HCT116 (cell line): ENCODE measurements at regions not wholly inside any gene's neighbourhood (a gene's known extent, or its start where the extent isn't known, plus 50 kb on each side); places are given as distances from the start of the nearest gene placed in this dataset.

ENCODE experiments used
- ATAC-seq: fragments of 200-7000 bp; cut with Tn5 transposase; 2 replicates; pipeline ENCODE4 v1.9.1; 2020; ENCODE audit warnings: mild to moderate bottlenecking, moderate library complexity
- BruUV-seq: library from RNA; stranded (reverse); fragments of 400-500 nt; replicated peaks from 2 replicates; lab custom pipeline; 2021; lab: Mats Ljungman, UMichigan
- CTCF ChIA-PET: fragments of 300-600 bp; sonication (Branson Sonifier 250); formaldehyde crosslinking; loops from one replicate; lab custom pipeline; 2021; ENCODE audit warnings: antibody characterized with exemption; lab: Charles Lee
- POLR2A ChIA-PET: fragments of 300-600, 350-600 bp; sonication (Branson Sonifier 250); formaldehyde crosslinking; loops from one replicate; lab custom pipeline; 2021; ENCODE audit warnings: antibody characterized with exemption; lab: Charles Lee
- RAD21 ChIA-PET, 2 experiments: fragments of 300-600 bp; sonication (Branson Sonifier 250); formaldehyde crosslinking; loops; one replicate each; lab custom pipeline; 2023; ENCODE audit warnings: low total read pairs in 2 of 2; ENCODE audit not compliant: uncharacterized antibody in 2 of 2, unreplicated experiment in 2 of 2, low non-redundant PET in 1 of 2; lab: Charles Lee
- DNase-seq: peaks from one replicate; pipeline ENCODE4 v3.0.0-alpha.2; 2010; ENCODE audit warnings: low read depth, low spot score
- H2AFZ ChIP-seq: fragments of 200-600 bp; shearing (Covaris generic), sonication (generic); 2 replicates; pipeline ENCODE4 v1.6.1; 2017; ENCODE audit warnings: low read depth, mixed run types, mixed read lengths, antibody characterized with exemption, low read length; ENCODE audit not compliant: poor library complexity, severe bottlenecking
- H3K27ac ChIP-seq: 2 replicates; pipeline ENCODE4 v1.5.1; 2012; ENCODE audit warnings: low read depth, low read length
- H3K27me3 ChIP-seq: fragments of 200-600 bp; sonication (generic); 2 replicates; pipeline ENCODE4 v1.6.1; 2016; ENCODE audit warnings: mixed run types, low read length, mixed read lengths; ENCODE audit not compliant: insufficient read depth
- H3K36me3 ChIP-seq, 2 experiments: fragments of 200-500 bp in 1 of 2; fragments of 200-600 bp in 1 of 2; sonication (Bioruptor generic) in 1 of 2; sonication (generic) in 1 of 2; 2 replicates each; pipeline versions ENCODE4 v1.5.1 to v1.6.1; 2014 to 2016; ENCODE audit warnings: low read length in 2 of 2, inconsistent platforms in 1 of 2, mixed read lengths in 1 of 2, mixed run types in 1 of 2; ENCODE audit not compliant: insufficient read depth in 2 of 2, control insufficient read depth in 1 of 2
- H3K4me1 ChIP-seq, 2 experiments: fragments of 200-600 bp in 1 of 2; sonication (generic) in 1 of 2; 2 replicates each; pipeline versions ENCODE4 v1.5.1 to v1.6.1; 2012 to 2017; ENCODE audit warnings: low read length in 2 of 2, inconsistent platforms in 1 of 2, mild to moderate bottlenecking in 1 of 2, mixed read lengths in 1 of 2, mixed run types in 1 of 2, moderate library complexity in 1 of 2; ENCODE audit not compliant: insufficient read depth in 2 of 2, control insufficient read depth in 1 of 2
- H3K4me2 ChIP-seq: fragments of 200-600 bp; sonication (generic); 2 replicates; pipeline ENCODE4 v1.6.1; 2017; ENCODE audit warnings: mixed run types, low read length, mixed read lengths
- H3K4me3 ChIP-seq, 2 experiments: fragments of 200-600 bp in 1 of 2; sonication (generic) in 1 of 2; replicated peaks in 1 of 2; 2 replicates each; pipeline ENCODE4 v1.5.1; 2011 to 2016; ENCODE audit warnings: low read length in 2 of 2, control low read depth in 1 of 2, low read depth in 1 of 2, mild to moderate bottlenecking in 1 of 2, mixed read lengths in 1 of 2, mixed run types in 1 of 2
- H3K79me2 ChIP-seq: fragments of 200-600 bp; sonication (generic); 2 replicates; pipeline ENCODE4 v1.6.1; 2017; ENCODE audit warnings: mild to moderate bottlenecking, mixed run types, low read length, moderate library complexity, mixed read lengths; ENCODE audit not compliant: insufficient read depth
- H3K9ac ChIP-seq: fragments of 200-600 bp; sonication (generic); 2 replicates; pipeline ENCODE4 v1.6.1; 2016; ENCODE audit warnings: low read length, mixed read lengths
- H3K9me2 ChIP-seq: fragments of 200-600 bp; sonication (generic), shearing (Covaris generic); 2 replicates; pipeline ENCODE4 v1.6.1; 2017; ENCODE audit warnings: mixed run types, mild to moderate bottlenecking, moderate library complexity; ENCODE audit not compliant: insufficient read depth
- H3K9me3 ChIP-seq, 2 experiments: fragments of 200-500 bp in 1 of 2; fragments of 200-600 bp in 1 of 2; sonication (Bioruptor generic) in 1 of 2; sonication (generic) in 1 of 2; 2 replicates each; pipeline ENCODE4 v1.6.1; 2014 to 2017; ENCODE audit warnings: low read length in 2 of 2, mixed read lengths in 2 of 2, inconsistent platforms in 1 of 2, low read depth in 1 of 2, mild to moderate bottlenecking in 1 of 2, mixed run types in 1 of 2, moderate library complexity in 1 of 2; ENCODE audit not compliant: control insufficient read depth in 1 of 2, insufficient read depth in 1 of 2
- H4K20me1 ChIP-seq: fragments of 200-600 bp; sonication (generic), shearing (Covaris generic); 2 replicates; pipeline ENCODE4 v1.6.1; 2017; ENCODE audit warnings: mixed run types, mild to moderate bottlenecking, moderate library complexity; ENCODE audit not compliant: insufficient read depth
- CTCF ChIP-seq, 3 experiments: fragments of 200-600 bp in 1 of 3; sonication (generic) in 1 of 3; IDR thresholded peaks in 2 of 3; conservative IDR thresholded peaks in 1 of 3; 2 replicates each; pipeline ENCODE4 v1.5.1; 2012 to 2017; ENCODE audit warnings: low read depth in 2 of 3, low read length in 2 of 3, antibody characterized with exemption in 1 of 3, borderline replicate concordance in 1 of 3, control low read depth in 1 of 3, mild to moderate bottlenecking in 1 of 3, mixed read lengths in 1 of 3, mixed run types in 1 of 3, moderate library complexity in 1 of 3; ENCODE audit not compliant: insufficient read depth in 1 of 3
- EZH2phosphoT487 ChIP-seq: fragments of 200-600 bp; IDR thresholded peaks from 2 replicates; pipeline ENCODE4 v1.6.1; 2018; ENCODE audit warnings: antibody characterized with exemption, borderline replicate concordance
- POLR2A ChIP-seq: IDR thresholded peaks from 2 replicates; pipeline ENCODE4 v1.7.0; 2011; ENCODE audit warnings: borderline replicate concordance; ENCODE audit not compliant: insufficient read depth, insufficient read length; ENCODE audit errors: extremely low read depth
- POLR2AphosphoS5 ChIP-seq: IDR thresholded peaks from 2 replicates; pipeline ENCODE4 v1.6.1; 2011; ENCODE audit warnings: mild to moderate bottlenecking, low read depth, low read length, moderate library complexity
- RAD21 ChIP-seq: IDR thresholded peaks from 2 replicates; pipeline ENCODE4 v1.6.1; 2012; ENCODE audit warnings: low read depth, mild to moderate bottlenecking
- SIN3A ChIP-seq: IDR thresholded peaks from 2 replicates; pipeline ENCODE4 v1.6.1; 2012; ENCODE audit warnings: low read depth
- TCF7L2 ChIP-seq: IDR thresholded peaks from 2 replicates; pipeline ENCODE4 v1.7.0; 2011; ENCODE audit warnings: borderline replicate concordance, inconsistent platforms; ENCODE audit not compliant: insufficient read depth, insufficient read length; ENCODE audit errors: extremely low read depth
- ZNF274 ChIP-seq: fragments of 200-500 bp; sonication (Bioruptor generic); IDR thresholded peaks from 2 replicates; pipeline ENCODE4 v1.6.1; 2014; ENCODE audit warnings: mild to moderate bottlenecking, low read depth, low read length, inconsistent platforms
- intact Hi-C: fragments of 100-400 bp; cut with micrococcal nuclease; formaldehyde crosslinking; loops from 2 replicates; pipeline ENCODE4 v1.10.0; 2022
- TF ChIP-seq, protein P1 (sequence below): IDR thresholded peaks from 2 replicates; pipeline ENCODE4 v1.6.1; 2012; ENCODE audit warnings: low read depth
- TF ChIP-seq, protein P2 (sequence below): IDR thresholded peaks from 2 replicates; pipeline ENCODE4 v1.6.1; 2011; ENCODE audit warnings: mild to moderate bottlenecking, low read length, moderate library complexity; ENCODE audit not compliant: insufficient replicate concordance; ENCODE audit errors: extremely low read depth

GRCh38 chr10:46171661-46172060, 115.1 kb upstream of the ANTXRL start (continued):
- no peak for TF ChIP-seq POLR2AphosphoS5
- TF ChIP-seq CTCF (IDR thresholded peaks at IDR 0.05 in 2 of 3, conservative IDR thresholded peaks at IDR 0.05 in 1 of 3; ENCODE audit: borderline replicate concordance in 1 of 3, insufficient read depth in 1 of 3, low read depth in 2 of 3, low read length in 2 of 3), result no peak
- TF ChIP-seq POLR2A, result no peak

DNA sequence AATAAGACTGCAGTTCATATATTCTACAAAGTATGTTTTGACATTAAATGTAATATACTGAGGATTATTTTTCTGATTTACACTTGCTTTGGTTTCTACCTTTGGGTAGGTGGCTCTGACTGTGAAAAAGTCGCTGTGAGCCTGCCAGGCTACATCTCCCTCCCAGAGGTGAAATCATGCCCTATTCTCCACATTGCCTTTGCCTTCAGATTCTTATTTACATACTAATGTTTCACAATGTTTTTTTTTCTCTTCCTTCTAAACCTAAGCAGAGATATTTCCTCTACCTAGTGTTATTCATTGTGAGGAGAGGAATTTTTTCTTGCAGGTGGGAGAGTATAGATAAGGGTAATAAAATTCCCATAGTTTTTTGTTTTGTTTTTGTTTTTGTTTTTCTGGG, 111.5 kb upstream of the ANTXRL start:
- CTCF ChIA-PET, result no interaction called here
- POLR2A ChIA-PET, result no interaction called here

GRCh38 chr10:46175831-46176230, 111.0 kb upstream of the ANTXRL start:
- no peak overlapping the region for H3K4me2 ChIP-seq
- intact Hi-C loops, result no loop called here
- H3K79me2 ChIP-seq, result no peaks in the 10 kb centered on the region
- ChIA-PET CTCF (no interaction called here), RAD21 (no interaction called here), POLR2A (no interaction called here)
- H3K9ac ChIP-seq, result no peak overlapping the region
- no peak for DNase-seq
- BruUV-seq, result no TSS peak
- H3K9me2 ChIP-seq, result no peaks in the 10 kb centered on the region
- no peaks in the 10 kb centered on the region for H4K20me1 ChIP-seq
- no peak overlapping the region for H3K4me3 ChIP-seq
- no peak overlapping the region for H3K27ac ChIP-seq
- H3K9me3 ChIP-seq, result no peaks in the 10 kb centered on the region
- H2AFZ ChIP-seq, result no peak overlapping the region
- H3K4me1 ChIP-seq, result no peaks in the 10 kb centered on the region
- H3K27me3 ChIP-seq, result no peaks in the 10 kb centered on the region
- H3K36me3 ChIP-seq, result no peaks in the 10 kb centered on the region
- no peak for ATAC-seq
- TF ChIP-seq RAD21, result no peak
- TF ChIP-seq, protein P1, sequence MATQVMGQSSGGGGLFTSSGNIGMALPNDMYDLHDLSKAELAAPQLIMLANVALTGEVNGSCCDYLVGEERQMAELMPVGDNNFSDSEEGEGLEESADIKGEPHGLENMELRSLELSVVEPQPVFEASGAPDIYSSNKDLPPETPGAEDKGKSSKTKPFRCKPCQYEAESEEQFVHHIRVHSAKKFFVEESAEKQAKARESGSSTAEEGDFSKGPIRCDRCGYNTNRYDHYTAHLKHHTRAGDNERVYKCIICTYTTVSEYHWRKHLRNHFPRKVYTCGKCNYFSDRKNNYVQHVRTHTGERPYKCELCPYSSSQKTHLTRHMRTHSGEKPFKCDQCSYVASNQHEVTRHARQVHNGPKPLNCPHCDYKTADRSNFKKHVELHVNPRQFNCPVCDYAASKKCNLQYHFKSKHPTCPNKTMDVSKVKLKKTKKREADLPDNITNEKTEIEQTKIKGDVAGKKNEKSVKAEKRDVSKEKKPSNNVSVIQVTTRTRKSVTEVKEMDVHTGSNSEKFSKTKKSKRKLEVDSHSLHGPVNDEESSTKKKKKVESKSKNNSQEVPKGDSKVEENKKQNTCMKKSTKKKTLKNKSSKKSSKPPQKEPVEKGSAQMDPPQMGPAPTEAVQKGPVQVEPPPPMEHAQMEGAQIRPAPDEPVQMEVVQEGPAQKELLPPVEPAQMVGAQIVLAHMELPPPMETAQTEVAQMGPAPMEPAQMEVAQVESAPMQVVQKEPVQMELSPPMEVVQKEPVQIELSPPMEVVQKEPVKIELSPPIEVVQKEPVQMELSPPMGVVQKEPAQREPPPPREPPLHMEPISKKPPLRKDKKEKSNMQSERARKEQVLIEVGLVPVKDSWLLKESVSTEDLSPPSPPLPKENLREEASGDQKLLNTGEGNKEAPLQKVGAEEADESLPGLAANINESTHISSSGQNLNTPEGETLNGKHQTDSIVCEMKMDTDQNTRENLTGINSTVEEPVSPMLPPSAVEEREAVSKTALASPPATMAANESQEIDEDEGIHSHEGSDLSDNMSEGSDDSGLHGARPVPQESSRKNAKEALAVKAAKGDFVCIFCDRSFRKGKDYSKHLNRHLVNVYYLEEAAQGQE, result no peak
- TF ChIP-seq, protein P2, sequence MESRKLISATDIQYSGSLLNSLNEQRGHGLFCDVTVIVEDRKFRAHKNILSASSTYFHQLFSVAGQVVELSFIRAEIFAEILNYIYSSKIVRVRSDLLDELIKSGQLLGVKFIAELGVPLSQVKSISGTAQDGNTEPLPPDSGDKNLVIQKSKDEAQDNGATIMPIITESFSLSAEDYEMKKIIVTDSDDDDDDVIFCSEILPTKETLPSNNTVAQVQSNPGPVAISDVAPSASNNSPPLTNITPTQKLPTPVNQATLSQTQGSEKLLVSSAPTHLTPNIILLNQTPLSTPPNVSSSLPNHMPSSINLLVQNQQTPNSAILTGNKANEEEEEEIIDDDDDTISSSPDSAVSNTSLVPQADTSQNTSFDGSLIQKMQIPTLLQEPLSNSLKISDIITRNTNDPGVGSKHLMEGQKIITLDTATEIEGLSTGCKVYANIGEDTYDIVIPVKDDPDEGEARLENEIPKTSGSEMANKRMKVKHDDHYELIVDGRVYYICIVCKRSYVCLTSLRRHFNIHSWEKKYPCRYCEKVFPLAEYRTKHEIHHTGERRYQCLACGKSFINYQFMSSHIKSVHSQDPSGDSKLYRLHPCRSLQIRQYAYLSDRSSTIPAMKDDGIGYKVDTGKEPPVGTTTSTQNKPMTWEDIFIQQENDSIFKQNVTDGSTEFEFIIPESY, result no peak
- TF ChIP-seq EZH2phosphoT487, result no peak
- TF ChIP-seq TCF7L2, result no peak
- TF ChIP-seq SIN3A, result no peak

More for the DNA sequence above, 111.5 kb upstream of the ANTXRL start:
- H3K79me2 ChIP-seq, result no peaks in the 10 kb centered on the region
- no peaks in the 10 kb centered on the region for H4K20me1 ChIP-seq
- H3K9me3 ChIP-seq, result no peaks in the 10 kb centered on the region
- no peaks in the 10 kb centered on the region for H3K9me2 ChIP-seq
- no peaks in the 10 kb centered on the region for H3K36me3 ChIP-seq
- no TSS peak for BruUV-seq
- no peak overlapping the region for H3K4me3 ChIP-seq
- intact Hi-C loops, result no loop called here
- no peak for ATAC-seq
- H3K4me1 ChIP-seq, result no peaks in the 10 kb centered on the region
- no peak for TF ChIP-seq TCF7L2
- no peak for TF ChIP-seq ZNF274
- no peak overlapping the region for H3K27ac ChIP-seq
- H2AFZ ChIP-seq, result no peak overlapping the region
- no peak overlapping the region for H3K9ac ChIP-seq
- DNase-seq, result no peak
- RAD21 ChIA-PET, result no interaction called here
- H3K4me2 ChIP-seq, result no peak overlapping the region
- H3K27me3 ChIP-seq, result no peaks in the 10 kb centered on the region
